Sigmoid colon (tissue), 4 donors: ENCODE measurements at regions not wholly inside any gene's neighbourhood (a gene's known extent, or its start where the extent isn't known, plus 50 kb on each side); places are given as distances from the start of the nearest gene placed in this dataset.

Experiments
- CTCF ChIP-seq, 4 experiments: fragments of 450-650 bp in 3 of 4; fragments of 200-600 bp in 1 of 4; IDR thresholded peaks; one replicate each; pipeline ENCODE4 v1.5.1; 2016 to 2019; ENCODE audit warnings: antibody characterized with exemption in 4 of 4, mild to moderate bottlenecking in 3 of 4, moderate library complexity in 2 of 4
- EP300 ChIP-seq, 4 donors: sonication (generic); formaldehyde crosslinking; IDR thresholded peaks; one replicate each; pipeline ENCODE4 v1.6.1; 2017; ENCODE audit warnings: antibody characterized with exemption in 4 of 4
- POLR2A ChIP-seq, 2 donors: fragments of 450-650 bp; IDR thresholded peaks; one replicate each; pipeline ENCODE4 v1.6.1; 2016; ENCODE audit warnings: antibody characterized with exemption in 2 of 2, mild to moderate bottlenecking in 2 of 2, moderate library complexity in 2 of 2
- POLR2AphosphoS5 ChIP-seq, 4 donors: sonication (generic); formaldehyde crosslinking; IDR thresholded peaks; one replicate each; pipeline ENCODE4 v1.6.1; 2017; ENCODE audit warnings: antibody characterized with exemption in 4 of 4

- TF ChIP-seq CTCF (IDR thresholded peaks at IDR 0.05) (no peak), POLR2A (IDR thresholded peaks at IDR 0.05) (no peak), POLR2AphosphoS5 (IDR thresholded peaks at IDR 0.05) (no peak), EP300 (IDR thresholded peaks at IDR 0.05) (no peak)
These were observed 643.6 kb upstream of the DDX18 start for GRCh38 chr2:117170897-117171296.
